GDM1 (cell line): ENCODE measurements at regions not wholly inside any gene's neighbourhood (a gene's known extent, or its start where the extent isn't known, plus 50 kb on each side); places are given as distances from the start of the nearest gene placed in this dataset.

Source experiments
- DNase-seq: peaks from one replicate; lab custom pipeline; 2025; lab: John Stamatoyannopoulos, UW

- DNase-seq: no peak
These were observed 504.0 kb downstream of the SHQ1 start for GRCh38 chr3:72344236-72344635.

GRCh38 chr3:72343078-72343477 lies 505.2 kb downstream of the SHQ1 start:
- DNase-seq: no peak

GRCh38 chr3:72342450-72342849 lies 505.8 kb downstream of the SHQ1 start:
- no peak for DNase-seq

- no peak for DNase-seq
These were observed 506.3 kb downstream of the SHQ1 start for GRCh38 chr3:72341920-72342319.

GRCh38 chr3:72341380-72341770 lies 506.9 kb downstream of the SHQ1 start:
- no peak for DNase-seq

GRCh38 chr3:72340476-72341379 lies 507.5 kb downstream of the SHQ1 start:
- no peak for DNase-seq

GRCh38 chr3:72340056-72340455 lies 508.2 kb downstream of the SHQ1 start:
- DNase-seq: no peak

GRCh38 chr3:72339670-72340030 lies 508.6 kb downstream of the SHQ1 start:
- DNase-seq: no peak

GRCh38 chr3:72338942-72339669 lies 509.1 kb downstream of the SHQ1 start:
- DNase-seq: no peak

- DNase-seq: no peak
These were observed 509.9 kb downstream of the SHQ1 start for GRCh38 chr3:72338082-72338941.

- DNase-seq: no peak
These were observed 510.8 kb downstream of the SHQ1 start for GRCh38 chr3:72337480-72337855.

- DNase-seq: no peak
These were observed 511.3 kb downstream of the SHQ1 start for GRCh38 chr3:72336821-72337479.

- DNase-seq: no peak
These were observed 512.1 kb downstream of the SHQ1 start for GRCh38 chr3:72336114-72336651.

GRCh38 chr3:72335458-72336095 lies 512.7 kb downstream of the SHQ1 start:
- no peak for DNase-seq

- no peak for DNase-seq
These were observed 513.4 kb downstream of the SHQ1 start for GRCh38 chr3:72334681-72335457.

GRCh38 chr3:72332689-72333088 lies 515.6 kb downstream of the SHQ1 start:
- DNase-seq: no peak

- no peak for DNase-seq
These were observed 516.2 kb downstream of the SHQ1 start for GRCh38 chr3:72332036-72332435.

- DNase-seq: no peak
These were observed 517.2 kb downstream of the SHQ1 start for GRCh38 chr3:72331076-72331475.

GRCh38 chr3:72329354-72329753 lies 518.9 kb downstream of the SHQ1 start:
- no peak for DNase-seq

- no peak for DNase-seq
These were observed 519.4 kb downstream of the SHQ1 start for GRCh38 chr3:72328755-72329277.
